ENCODE measurements at regions not wholly inside any gene's neighbourhood (a gene's known extent, or its start where the extent isn't known, plus 50 kb on each side); places are given as distances from the start of the nearest gene placed in this dataset.

- no peak for DNase-seq
- H3K27me3 ChIP-seq, result no peaks in the 10 kb centered on the region
- H3K27ac ChIP-seq, result no peak overlapping the region
- H3K9me3 ChIP-seq, result no peaks in the 10 kb centered on the region
- intact Hi-C loops (cut with DNase I), result no loop called here
- no peak overlapping the region for H3K9ac ChIP-seq (ENCODE audit: low read depth in 2 of 2, low read length in 2 of 2)
- no peaks in the 10 kb centered on the region for H3K36me3 ChIP-seq
- TF ChIP-seq CTCF (IDR thresholded peaks at IDR 0.05), result no peak
- no peak overlapping the region for H3K4me3 ChIP-seq
- H3K4me1 ChIP-seq, result no peaks in the 10 kb centered on the region
Observed at GRCh38 chr3:7793786-7794185, 707.8 kb upstream of the LMCD1 start.

- intact Hi-C loops (cut with DNase I), result no loop called here
- DNase-seq, result no peak
- no peak overlapping the region for H3K27ac ChIP-seq
- no peaks in the 10 kb centered on the region for H3K27me3 ChIP-seq
- no peak overlapping the region for H3K9ac ChIP-seq (ENCODE audit: low read depth in 2 of 2, low read length in 2 of 2)
- H3K4me3 ChIP-seq, result no peak overlapping the region
- no peaks in the 10 kb centered on the region for H3K4me1 ChIP-seq
- no peak for TF ChIP-seq CTCF (IDR thresholded peaks at IDR 0.05)
- H3K36me3 ChIP-seq, result no peaks in the 10 kb centered on the region
- no peaks in the 10 kb centered on the region for H3K9me3 ChIP-seq
Observed at GRCh38 chr3:7798276-7798675, 703.3 kb upstream of the LMCD1 start.

GRCh38 chr3:7800006-7800780, 701.4 kb upstream of the LMCD1 start:
- intact Hi-C loops (cut with DNase I), result no loop called here
- H3K9ac ChIP-seq (ENCODE audit: low read depth in 2 of 2, low read length in 2 of 2), result no peak overlapping the region
- no peak for DNase-seq

GRCh38 chr3:7812490-7812889, 689.1 kb upstream of the LMCD1 start:
- no peaks in the 10 kb centered on the region for H3K27me3 ChIP-seq
- TF ChIP-seq CTCF (IDR thresholded peaks at IDR 0.05), result no peak
- no peaks in the 10 kb centered on the region for H3K36me3 ChIP-seq
- H3K9ac ChIP-seq (ENCODE audit: low read depth in 2 of 2, low read length in 2 of 2), result no peak overlapping the region
- no peaks in the 10 kb centered on the region for H3K4me1 ChIP-seq
- no peak overlapping the region for H3K4me3 ChIP-seq
- no peak for DNase-seq
- intact Hi-C loops (cut with DNase I), result no loop called here
- no peaks in the 10 kb centered on the region for H3K9me3 ChIP-seq
- H3K27ac ChIP-seq, result no peak overlapping the region

More at GRCh38 chr3:7800006-7800780, 701.4 kb upstream of the LMCD1 start:
- no peak for TF ChIP-seq CTCF (IDR thresholded peaks at IDR 0.05)
- Histone ChIP-seq H3K27ac (no peak overlapping the region), H3K36me3 (no peaks in the 10 kb centered on the region), H3K4me1 (no peaks in the 10 kb centered on the region), H3K9me3 (no peaks in the 10 kb centered on the region), H3K27me3 (no peaks in the 10 kb centered on the region), H3K4me3 (no peak overlapping the region)

- no peak overlapping the region for H3K9ac ChIP-seq (ENCODE audit: low read depth in 2 of 2, low read length in 2 of 2)
- H3K36me3 ChIP-seq, result no peaks in the 10 kb centered on the region
- no peak overlapping the region for H3K4me3 ChIP-seq
- intact Hi-C loops (cut with DNase I), result no loop called here
- no peak for DNase-seq
- no peak for TF ChIP-seq CTCF (IDR thresholded peaks at IDR 0.05)
- no peak overlapping the region for H3K27ac ChIP-seq
- H3K9me3 ChIP-seq, result no peaks in the 10 kb centered on the region
- no peaks in the 10 kb centered on the region for H3K4me1 ChIP-seq
- no peaks in the 10 kb centered on the region for H3K27me3 ChIP-seq
Observed at GRCh38 chr3:7813365-7813764, 688.3 kb upstream of the LMCD1 start.
